MM.1S (cell line): ENCODE measurements at regions not wholly inside any gene's neighbourhood (a gene's known extent, or its start where the extent isn't known, plus 50 kb on each side); places are given as distances from the start of the nearest gene placed in this dataset.

Source experiments
- EZH2 ChIP-seq: fragments of 300-600 bp; sonication (generic); optimal IDR thresholded peaks from 2 replicates; pipeline ENCODE3; 2017; ENCODE audit warnings: low read depth, mild to moderate bottlenecking, antibody characterized with exemption, low read length, mixed read lengths
- EZH2phosphoT487 ChIP-seq: fragments of 300-600 bp; sonication (generic); IDR thresholded peaks from 2 replicates; pipeline ENCODE4 v1.6.1; 2018; ENCODE audit warnings: antibody characterized with exemption, low read length
- TF ChIP-seq, protein P1 (sequence below): fragments of 300-600 bp; sonication (generic); IDR thresholded peaks from 2 replicates; pipeline ENCODE4 v1.5.1; 2016; ENCODE audit warnings: antibody characterized with exemption, low read length, mixed read lengths

DNA sequence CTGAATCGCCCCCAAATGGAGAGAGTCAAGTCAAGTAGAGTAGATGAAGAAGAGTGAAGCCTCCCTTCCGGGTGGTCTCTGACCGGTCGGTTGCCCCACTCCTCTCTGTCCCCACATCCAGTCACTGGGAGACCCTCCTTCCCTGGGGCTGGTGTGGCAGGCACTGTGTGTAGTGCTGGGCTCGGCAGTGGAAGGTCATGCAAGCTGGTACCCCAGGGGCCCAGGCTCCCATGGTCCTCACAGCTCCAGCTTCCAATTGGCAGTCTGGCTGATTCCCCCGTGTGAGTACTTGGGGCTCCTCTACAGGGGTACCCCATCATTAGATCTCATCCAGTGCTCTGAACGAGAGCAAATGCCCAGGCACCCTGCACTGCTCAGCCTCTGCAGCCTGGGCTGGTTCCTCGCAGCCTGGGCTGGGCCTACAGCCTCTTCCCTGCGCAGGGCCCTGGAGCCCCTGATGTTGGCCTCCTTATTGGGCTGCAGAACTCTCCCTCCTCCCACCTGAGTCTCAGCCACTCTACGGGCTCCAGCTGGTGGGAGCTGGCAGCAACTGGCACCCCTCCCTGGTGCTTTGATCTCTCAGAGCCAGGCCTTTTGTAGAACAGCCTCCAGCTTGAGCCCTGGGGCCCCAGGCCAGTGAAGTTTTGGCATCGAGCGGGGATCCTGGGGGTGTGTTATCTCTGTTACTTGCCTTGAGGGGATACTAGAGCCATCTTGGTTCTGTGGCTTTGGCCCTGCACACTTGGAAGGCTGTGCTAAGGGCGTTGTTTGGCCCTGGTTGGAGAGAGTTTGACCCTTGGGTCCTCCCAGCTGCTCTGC is 187.8 kb upstream of the HDAC4 start:
- TF ChIP-seq, protein P1, sequence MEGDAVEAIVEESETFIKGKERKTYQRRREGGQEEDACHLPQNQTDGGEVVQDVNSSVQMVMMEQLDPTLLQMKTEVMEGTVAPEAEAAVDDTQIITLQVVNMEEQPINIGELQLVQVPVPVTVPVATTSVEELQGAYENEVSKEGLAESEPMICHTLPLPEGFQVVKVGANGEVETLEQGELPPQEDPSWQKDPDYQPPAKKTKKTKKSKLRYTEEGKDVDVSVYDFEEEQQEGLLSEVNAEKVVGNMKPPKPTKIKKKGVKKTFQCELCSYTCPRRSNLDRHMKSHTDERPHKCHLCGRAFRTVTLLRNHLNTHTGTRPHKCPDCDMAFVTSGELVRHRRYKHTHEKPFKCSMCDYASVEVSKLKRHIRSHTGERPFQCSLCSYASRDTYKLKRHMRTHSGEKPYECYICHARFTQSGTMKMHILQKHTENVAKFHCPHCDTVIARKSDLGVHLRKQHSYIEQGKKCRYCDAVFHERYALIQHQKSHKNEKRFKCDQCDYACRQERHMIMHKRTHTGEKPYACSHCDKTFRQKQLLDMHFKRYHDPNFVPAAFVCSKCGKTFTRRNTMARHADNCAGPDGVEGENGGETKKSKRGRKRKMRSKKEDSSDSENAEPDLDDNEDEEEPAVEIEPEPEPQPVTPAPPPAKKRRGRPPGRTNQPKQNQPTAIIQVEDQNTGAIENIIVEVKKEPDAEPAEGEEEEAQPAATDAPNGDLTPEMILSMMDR = no peak
- TF ChIP-seq EZH2 (no peak), EZH2phosphoT487 (no peak)
